Nephron progenitor cell (in vitro differentiated cells): ENCODE measurements at regions not wholly inside any gene's neighbourhood (a gene's known extent, or its start where the extent isn't known, plus 50 kb on each side); places are given as distances from the start of the nearest gene placed in this dataset.

Experiments
- DNase-seq: peaks from one replicate; pipeline ENCODE4 v3.0.0; 2021
- H3K27ac Mint-ChIP-seq: 2 replicates; pipeline ENCODE4 v1.8.0; 2021; ENCODE audit warnings: mild to moderate bottlenecking, moderate library complexity, mixed read lengths
- H3K27me3 Mint-ChIP-seq: 2 replicates; pipeline ENCODE4 v1.8.0; 2021; ENCODE audit warnings: mild to moderate bottlenecking, low read depth, mixed read lengths; ENCODE audit not compliant: poor library complexity
- H3K36me3 Mint-ChIP-seq: 2 replicates; pipeline ENCODE4 v1.8.0; 2021; ENCODE audit warnings: low read depth, mixed read lengths
- H3K4me1 Mint-ChIP-seq: 2 replicates; pipeline ENCODE4 v1.8.0; 2021; ENCODE audit warnings: mixed read lengths
- H3K4me3 Mint-ChIP-seq: 2 replicates; pipeline ENCODE4 v1.8.0; 2021; ENCODE audit warnings: mild to moderate bottlenecking, moderate library complexity, mixed read lengths
- H3K9me3 Mint-ChIP-seq: 2 replicates; pipeline ENCODE4 v1.8.0; 2021; ENCODE audit warnings: mild to moderate bottlenecking, moderate library complexity, mixed read lengths
- CTCF ChIP-seq: fragments of 200-600 bp; sonication (generic); IDR thresholded peaks from 2 replicates; pipeline ENCODE4 v1.5.0; 2021; ENCODE audit warnings: antibody characterized with exemption

GRCh38 chr2:129456691-129457090 lies 522.8 kb upstream of the RAB6C start:
- Mint-ChIP-seq H3K4me3 (no peak overlapping the region), H3K9me3 (no peaks in the 10 kb centered on the region), H3K27me3 (peaks cover 7% of the 10 kb centered on the region), H3K27ac (no peak overlapping the region), H3K4me1 (peaks cover 18% of the 10 kb centered on the region), H3K36me3 (no peaks in the 10 kb centered on the region)
- no peak for TF ChIP-seq CTCF
- no peak for DNase-seq

GRCh38 chr2:129457277-129457818 lies 522.1 kb upstream of the RAB6C start:
- Mint-ChIP-seq H3K27ac (no peak overlapping the region), H3K36me3 (no peaks in the 10 kb centered on the region), H3K4me3 (no peak overlapping the region), H3K9me3 (no peaks in the 10 kb centered on the region), H3K4me1 (peaks cover 18% of the 10 kb centered on the region), H3K27me3 (peaks cover 3% of the 10 kb centered on the region)
- no peak for TF ChIP-seq CTCF
- no peak for DNase-seq

GRCh38 chr2:129458006-129458405 lies 521.5 kb upstream of the RAB6C start:
- Mint-ChIP-seq H3K4me3 (no peak overlapping the region), H3K4me1 (peaks cover 18% of the 10 kb centered on the region), H3K9me3 (no peaks in the 10 kb centered on the region), H3K36me3 (no peaks in the 10 kb centered on the region), H3K27ac (no peak overlapping the region), H3K27me3 (peaks cover 3% of the 10 kb centered on the region)
- no peak for DNase-seq
- no peak for TF ChIP-seq CTCF

GRCh38 chr2:129458436-129458835 lies 521.0 kb upstream of the RAB6C start:
- H3K9me3 Mint-ChIP-seq = no peaks in the 10 kb centered on the region
- H3K36me3 Mint-ChIP-seq = no peaks in the 10 kb centered on the region
- no peak overlapping the region for H3K4me3 Mint-ChIP-seq
- DNase-seq = peak; percentile 20
- H3K4me1 Mint-ChIP-seq = peaks cover 18% of the 10 kb centered on the region
- H3K27ac Mint-ChIP-seq = no peak overlapping the region
- H3K27me3 Mint-ChIP-seq = peaks cover 3% of the 10 kb centered on the region
- no peak for TF ChIP-seq CTCF

- no peak overlapping the region for H3K4me3 Mint-ChIP-seq
- DNase-seq = no peak
- TF ChIP-seq CTCF = no peak
- peaks cover 3% of the 10 kb centered on the region for H3K27me3 Mint-ChIP-seq
- peaks cover 18% of the 10 kb centered on the region for H3K4me1 Mint-ChIP-seq
- H3K9me3 Mint-ChIP-seq = no peaks in the 10 kb centered on the region
- no peaks in the 10 kb centered on the region for H3K36me3 Mint-ChIP-seq
- H3K27ac Mint-ChIP-seq = no peak overlapping the region
Observed at GRCh38 chr2:129459200-129459876, 520.1 kb upstream of the RAB6C start.

- Mint-ChIP-seq H3K4me1 (peaks cover 18% of the 10 kb centered on the region), H3K4me3 (no peak overlapping the region), H3K36me3 (no peaks in the 10 kb centered on the region), H3K27me3 (peaks cover 3% of the 10 kb centered on the region), H3K9me3 (no peaks in the 10 kb centered on the region), H3K27ac (no peak overlapping the region)
- DNase-seq = no peak
- no peak for TF ChIP-seq CTCF
Observed at GRCh38 chr2:129459881-129460280, 519.6 kb upstream of the RAB6C start.
